ENCODE measurements at regions not wholly inside any gene's neighbourhood (a gene's known extent, or its start where the extent isn't known, plus 50 kb on each side); places are given as distances from the start of the nearest gene placed in this dataset.

DNA sequence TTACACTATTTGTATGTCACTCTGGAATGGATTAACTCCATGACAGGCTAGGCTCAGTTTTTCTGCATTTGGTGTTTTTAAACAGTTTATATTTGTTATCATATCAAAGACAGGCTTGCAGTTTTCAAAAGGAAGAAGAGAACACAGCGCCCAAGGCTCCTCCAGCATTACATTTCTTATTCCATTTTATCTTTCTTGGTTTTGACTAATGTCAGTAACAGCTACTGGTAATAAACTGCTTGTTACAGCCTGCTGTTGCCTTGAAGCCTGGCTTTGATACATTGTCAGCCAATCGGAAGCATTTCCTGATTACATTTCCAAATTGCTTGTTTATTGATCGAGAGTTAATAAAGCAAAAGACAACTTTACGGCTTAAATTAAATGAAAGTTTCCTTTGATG, 166.0 kb upstream of the MDFIC start:
- no peak for DNase-seq (ENCODE audit: low read depth, low spot score)

DNA sequence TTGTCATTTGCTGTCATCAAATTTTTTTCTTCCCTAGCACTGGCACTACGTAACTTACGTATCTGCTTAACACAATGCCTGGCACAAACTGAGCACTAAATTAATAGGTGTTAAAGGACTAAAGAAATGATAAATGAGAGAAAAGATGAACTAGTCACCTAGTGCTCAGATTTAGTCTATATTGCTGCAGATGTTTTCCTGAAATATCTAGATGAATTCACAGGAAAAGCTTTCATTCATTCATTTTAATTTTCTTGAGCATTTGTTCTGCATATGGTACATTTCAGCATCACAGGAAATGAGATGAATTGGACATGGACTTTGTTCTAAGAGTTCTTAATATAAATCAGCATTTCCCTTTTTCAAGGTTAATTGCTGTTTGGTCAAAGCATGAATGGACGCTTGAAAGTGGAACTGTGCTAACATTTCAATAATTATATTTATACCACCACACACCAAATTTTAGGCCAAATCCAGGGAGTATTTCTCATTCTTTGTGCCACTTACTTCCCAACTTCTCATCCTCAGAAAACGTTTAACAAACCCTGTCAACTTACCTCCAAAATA, 163.2 kb upstream of the MDFIC start:
- no peak for DNase-seq (ENCODE audit: low read depth, low spot score)

DNA sequence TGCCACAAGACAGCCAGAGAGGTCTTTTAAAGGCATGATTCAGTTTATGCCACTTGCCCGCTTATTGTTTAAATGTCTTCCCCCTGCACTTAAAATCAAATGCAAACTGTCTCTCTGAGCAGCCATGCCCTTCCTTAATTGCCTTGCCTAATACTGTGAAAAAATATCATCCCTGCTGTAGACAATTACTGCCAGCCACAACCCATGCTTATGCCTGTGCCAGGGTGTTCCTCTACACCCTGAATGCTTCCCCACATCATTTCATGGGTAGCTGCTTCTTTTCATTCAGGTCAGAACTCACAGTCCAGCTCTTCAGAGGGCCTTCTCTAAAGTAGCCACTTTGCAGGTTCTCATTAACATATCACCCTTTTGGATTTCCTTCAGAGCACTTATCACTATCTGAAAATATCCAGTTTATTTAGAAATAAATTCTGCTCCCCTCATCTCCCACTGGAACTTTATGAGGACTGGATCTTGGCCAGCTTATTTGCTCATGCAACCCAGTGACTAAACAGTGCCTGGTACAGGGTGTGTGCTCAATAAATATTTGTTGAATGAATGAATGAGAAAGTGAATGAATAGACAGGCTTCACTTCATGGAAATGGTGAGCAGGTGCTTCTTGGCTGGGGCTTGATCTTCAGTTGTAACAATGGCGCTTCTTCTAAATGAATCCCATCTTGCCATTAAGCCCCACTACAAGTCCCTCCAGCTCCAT, 162.4 kb upstream of the MDFIC start:
- no peak for DNase-seq (ENCODE audit: low read depth, low spot score)

DNA sequence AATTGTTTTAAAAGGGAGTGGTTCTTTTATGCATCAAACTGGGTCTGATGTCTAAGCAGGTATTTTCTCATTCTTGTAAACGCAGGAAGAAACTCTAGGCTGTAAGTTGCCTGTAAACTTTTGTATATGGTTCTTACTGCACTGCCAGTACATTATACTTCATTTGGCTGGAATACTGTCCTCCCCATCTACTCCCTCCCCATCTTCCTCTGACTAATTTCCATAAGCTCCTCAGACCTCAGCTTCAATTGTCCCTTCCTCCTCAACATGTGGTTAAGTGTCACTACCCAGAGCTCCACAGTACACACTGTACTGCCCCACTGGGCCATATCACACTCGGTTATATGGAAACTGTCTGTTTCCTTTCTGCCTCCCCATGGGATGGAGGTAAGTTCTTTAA, 161.4 kb upstream of the MDFIC start:
- DNase-seq (ENCODE audit: low read depth, low spot score) = no peak

DNA sequence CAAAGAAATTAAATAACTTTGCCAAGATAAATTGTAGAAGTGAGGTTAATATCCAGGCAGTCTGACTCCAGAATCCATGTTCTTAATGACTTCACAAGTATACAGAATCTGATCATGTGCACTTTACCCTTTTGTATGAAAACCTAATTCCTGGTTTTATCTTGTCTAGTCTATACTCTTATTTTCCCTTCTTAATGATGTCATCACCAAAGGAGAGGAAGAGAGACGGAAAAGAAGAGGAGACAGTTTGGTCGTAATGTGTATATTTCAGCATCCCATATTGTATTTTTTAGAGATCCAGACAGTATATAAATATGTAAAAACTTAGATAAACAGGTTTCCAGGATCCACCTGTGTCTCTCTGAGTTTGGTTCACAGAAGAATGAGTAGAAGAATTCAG, 159.9 kb upstream of the MDFIC start:
- no peak for DNase-seq (ENCODE audit: low read depth, low spot score)

- DNase-seq (ENCODE audit: low read depth, low spot score) = no peak
These were observed 156.4 kb upstream of the MDFIC start for GRCh38 chr7:114765331-114766040.

DNA sequence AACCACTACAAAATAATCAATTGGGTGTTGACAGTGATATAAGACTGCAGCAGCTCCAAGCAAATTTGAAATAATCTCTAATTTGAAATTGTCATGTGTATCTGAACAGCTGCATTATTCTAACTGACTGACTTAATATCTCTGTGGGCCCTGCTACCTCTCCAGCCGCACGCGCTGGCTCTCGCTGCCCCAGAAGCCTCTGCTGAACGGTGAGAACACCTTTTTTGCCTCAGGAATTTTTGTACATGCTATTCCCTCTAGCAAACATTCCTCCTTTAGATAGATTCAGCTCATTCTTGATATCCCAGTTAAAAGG, 155.9 kb upstream of the MDFIC start:
- no peak for DNase-seq (ENCODE audit: low read depth, low spot score)

DNA sequence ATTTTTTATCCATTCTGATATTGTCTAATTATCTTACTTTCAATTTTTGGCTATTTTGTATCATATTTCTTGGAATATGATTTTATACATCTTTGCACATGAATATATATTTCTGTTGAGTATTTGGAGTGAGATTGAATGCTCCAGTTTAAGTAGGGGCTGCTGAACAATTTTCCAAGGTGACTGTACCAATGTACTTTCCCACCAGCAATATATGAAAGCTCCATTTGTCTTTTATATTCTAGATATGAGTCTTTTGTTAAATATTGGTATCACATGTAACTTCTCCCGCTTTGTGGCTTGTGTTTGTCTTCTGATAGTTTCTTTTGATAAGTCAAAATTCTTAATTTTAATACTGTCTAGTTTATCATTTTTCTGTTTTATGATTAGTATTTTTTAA, 144.6 kb upstream of the MDFIC start:
- DNase-seq (ENCODE audit: low read depth, low spot score) = no peak

DNA sequence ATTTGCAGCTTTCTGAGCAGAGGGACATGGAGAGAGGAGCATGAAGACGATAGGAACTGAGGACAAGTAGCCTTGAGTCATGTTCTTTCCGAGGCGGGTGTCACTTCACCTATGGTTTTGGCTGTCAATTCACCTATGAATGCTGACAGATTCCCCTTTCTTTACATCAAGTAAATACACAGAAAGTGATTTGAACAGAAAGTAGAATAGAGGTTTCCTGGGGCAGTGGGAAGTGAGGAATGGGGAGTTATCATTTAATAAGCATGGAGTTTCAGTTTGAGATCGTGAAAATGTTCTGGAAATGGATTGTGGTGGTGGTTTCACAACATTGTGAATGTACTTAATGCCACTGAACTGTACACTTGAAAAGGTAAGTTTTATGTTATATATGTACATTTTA, 138.4 kb upstream of the MDFIC start:
- DNase-seq (ENCODE audit: low read depth, low spot score) = no peak

DNA sequence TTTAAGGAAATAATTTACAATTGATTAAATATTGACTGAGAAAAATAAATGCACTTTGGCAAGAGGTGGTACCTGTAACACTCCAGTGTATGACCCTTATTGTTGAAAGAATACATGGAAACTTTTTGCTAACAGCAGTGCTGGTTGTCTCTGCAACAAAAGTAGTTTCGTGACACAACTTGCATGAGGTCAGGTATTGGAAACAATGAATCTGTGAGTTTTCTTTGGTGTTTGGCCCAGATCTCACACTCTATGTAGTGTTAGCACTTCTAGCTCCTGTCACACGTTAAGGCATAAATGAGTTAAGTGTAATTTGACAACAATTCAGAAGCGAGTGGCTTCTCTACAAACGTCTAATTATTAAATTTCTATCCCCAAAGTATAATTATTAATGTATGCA, 137.7 kb upstream of the MDFIC start:
- DNase-seq (ENCODE audit: low read depth, low spot score) = no peak

DNA sequence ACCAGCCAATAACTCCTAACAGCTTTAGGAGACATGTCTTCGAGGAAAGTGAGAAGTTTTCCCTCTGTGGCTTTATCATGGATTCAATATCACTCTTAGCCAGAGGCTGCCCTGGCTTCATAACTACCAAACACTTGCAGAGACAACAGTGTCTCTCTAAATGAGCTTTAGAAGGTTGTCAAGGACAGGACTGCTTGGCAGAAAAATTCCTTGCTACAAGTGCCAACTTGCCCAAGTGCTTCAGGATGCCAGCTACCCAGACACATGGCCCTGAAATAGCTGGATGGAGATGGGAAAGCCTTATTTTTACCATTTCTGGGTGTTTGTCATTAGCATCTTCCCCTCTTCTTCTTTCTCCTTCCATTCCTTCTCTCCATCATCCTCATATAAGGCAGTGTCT, 137.1 kb upstream of the MDFIC start:
- no peak for DNase-seq (ENCODE audit: low read depth, low spot score)

DNA sequence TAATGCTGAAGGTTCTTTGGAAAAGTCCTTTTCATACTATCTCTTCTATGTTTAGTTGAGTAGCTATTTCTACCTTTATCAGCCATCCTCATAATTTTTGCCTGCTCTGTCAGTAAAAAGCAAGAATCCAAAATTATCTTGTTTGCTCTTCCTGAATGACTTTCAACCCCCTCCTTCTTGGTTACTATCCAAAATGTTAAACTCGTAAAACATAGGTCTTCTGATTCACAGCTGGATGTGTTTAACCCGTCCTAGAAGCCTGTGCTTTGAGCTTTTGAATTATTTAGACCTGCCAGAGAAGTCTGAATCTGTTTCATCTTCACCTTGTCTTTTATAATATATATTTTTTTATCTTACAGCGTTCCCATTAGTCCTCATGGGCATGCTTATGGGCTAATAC, 136.4 kb upstream of the MDFIC start:
- DNase-seq (ENCODE audit: low read depth, low spot score) = no peak

GRCh38 chr7:114786455-114786854, 135.4 kb upstream of the MDFIC start:
- DNase-seq (ENCODE audit: low read depth, low spot score) = no peak

GRCh38 chr7:114787556-114787955, 134.3 kb upstream of the MDFIC start:
- no peak for DNase-seq (ENCODE audit: low read depth, low spot score)

DNA sequence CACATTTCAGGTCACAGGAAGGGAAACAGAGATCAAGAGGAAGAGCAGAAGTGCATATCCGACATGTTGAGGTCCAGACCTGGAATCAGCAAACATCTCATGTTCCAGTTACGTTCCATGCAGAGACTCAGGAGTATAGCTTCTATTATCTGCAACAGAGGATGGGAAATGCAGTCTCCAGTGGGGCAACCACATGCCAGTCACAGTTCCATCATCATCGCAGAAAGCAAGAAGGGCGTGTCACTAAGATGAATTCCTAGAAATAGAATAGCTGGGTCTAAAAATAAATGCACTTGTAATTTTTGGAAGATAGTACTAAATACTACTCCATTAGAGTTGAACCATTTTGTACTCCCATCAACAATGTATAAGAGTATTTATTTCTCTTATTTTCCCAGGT, 133.2 kb upstream of the MDFIC start:
- DNase-seq (ENCODE audit: low read depth, low spot score) = no peak

GRCh38 chr7:114789161-114789560, 132.7 kb upstream of the MDFIC start:
- DNase-seq (ENCODE audit: low read depth, low spot score) = peak; percentile 29

DNA sequence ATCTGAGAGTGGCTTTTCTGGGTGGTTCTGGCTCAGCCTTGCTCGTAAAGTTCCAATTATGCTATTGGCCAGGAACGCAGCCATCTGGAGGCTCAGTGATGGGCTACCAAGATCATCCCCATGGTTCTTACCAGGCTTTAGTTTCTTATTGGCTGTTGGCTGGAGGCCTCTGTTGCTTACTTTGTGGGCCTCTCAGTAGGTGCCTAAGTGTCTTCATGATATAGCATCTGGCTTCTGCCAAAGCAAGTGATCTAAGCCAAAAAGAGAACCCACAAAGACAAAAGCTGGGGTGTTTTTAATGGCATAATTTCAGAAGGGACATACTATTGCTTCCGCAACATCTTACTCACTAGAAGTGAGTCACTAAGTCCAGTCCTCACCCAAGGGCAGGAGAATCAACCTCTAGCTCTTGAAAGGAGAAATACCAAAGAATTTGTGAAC, 132.0 kb upstream of the MDFIC start:
- DNase-seq (ENCODE audit: low read depth, low spot score) = peak; percentile 59

DNA sequence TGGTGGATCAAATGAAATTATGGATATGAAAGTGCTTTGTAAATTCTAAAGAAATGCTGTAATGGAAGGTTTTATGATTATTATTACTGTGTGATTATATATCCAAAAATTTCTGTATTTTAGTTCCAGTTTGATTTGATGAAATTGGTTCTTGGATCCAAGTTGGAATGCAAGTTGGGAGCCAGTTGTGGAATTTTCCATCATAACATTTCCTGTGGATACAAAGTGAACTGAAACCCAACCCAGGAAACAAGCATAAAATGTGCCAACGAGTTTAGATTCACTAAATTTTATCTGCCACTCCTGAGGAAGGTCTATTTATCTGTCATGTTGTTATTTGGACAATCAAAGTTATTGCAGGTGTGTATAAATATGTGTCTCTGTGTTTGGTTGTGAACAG, 131.4 kb upstream of the MDFIC start:
- no peak for DNase-seq (ENCODE audit: low read depth, low spot score)

- no peak for DNase-seq (ENCODE audit: low read depth, low spot score)
These were observed 130.1 kb upstream of the MDFIC start for GRCh38 chr7:114791771-114792170.

DNA sequence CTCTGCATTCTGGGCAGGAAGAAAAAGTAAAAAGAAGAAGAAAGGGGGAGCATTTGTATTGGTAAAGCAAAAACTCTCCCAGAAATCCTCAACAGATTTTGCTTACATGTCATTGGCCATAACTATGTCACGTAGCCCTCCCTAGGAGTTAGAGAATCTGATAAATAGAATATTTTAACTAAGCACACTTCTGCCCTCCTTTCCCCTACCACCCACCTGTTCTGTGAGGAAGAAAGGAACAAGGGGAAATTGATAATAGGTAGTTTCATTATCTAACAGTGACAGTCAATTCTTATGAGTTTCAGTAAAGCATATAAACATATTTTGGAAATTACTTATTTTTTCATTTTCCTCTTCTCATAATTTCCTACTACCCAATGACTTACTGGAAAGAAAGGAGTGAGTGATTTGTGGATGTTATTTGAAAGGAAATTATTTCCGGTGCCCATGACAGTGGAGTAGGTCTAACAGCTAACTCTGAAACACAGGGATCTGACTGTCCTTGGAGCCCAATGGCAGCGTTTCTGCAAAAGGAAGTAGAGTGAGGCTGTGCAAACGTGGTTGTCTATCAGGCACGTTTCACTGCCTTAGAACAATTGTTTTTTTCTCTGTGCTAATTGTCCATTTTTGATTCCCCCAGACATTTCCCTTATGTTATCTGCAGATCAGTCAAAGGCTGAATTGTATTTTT, 128.6 kb upstream of the MDFIC start:
- DNase-seq (ENCODE audit: low read depth, low spot score) = no peak

DNA sequence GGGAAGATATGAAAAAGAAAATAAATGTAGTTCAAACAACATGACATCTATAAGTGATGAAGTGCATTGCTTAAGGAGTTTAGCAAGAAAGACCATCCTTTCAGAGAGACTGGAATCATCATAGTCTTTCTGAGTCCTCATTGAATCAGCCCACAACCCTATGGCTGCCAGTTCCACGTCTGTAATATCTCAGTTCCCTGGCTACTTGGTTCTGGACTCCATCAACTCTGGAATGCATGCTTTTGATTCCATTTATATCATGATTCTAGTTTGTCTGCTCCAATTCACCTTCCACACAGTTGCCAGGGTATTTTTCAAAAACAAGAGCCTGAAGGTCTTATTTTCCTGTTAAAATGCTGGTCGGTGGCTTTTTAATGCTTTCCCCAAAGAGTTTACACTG, 126.4 kb upstream of the MDFIC start:
- no peak for DNase-seq (ENCODE audit: low read depth, low spot score)

DNA sequence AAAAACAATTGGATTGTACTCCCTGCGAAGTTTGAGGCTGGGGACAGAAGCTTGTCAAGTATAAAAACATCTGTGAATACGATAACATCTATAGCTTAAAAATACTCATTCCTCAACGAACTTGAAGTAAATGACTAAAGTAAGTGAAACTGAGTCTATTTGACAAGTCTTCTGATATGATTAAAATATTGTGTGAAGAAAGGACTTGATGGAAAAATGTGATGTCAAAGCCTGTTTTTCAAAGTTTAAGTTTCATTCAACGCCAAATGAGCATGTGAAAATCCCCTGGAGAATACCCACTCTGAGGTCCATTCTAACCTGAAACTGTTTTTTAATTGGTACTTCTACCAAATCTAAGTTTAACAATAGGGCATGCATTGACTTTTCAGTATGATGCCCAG, 122.3 kb upstream of the MDFIC start:
- no peak for DNase-seq (ENCODE audit: low read depth, low spot score)

GRCh38 chr7:114802632-114803031, 119.3 kb upstream of the MDFIC start:
- DNase-seq (ENCODE audit: low read depth, low spot score) = no peak

Data from brain pericyte (primary cell).